Neural crest cell (in vitro differentiated cells): ENCODE measurements at regions not wholly inside any gene's neighbourhood (a gene's known extent, or its start where the extent isn't known, plus 50 kb on each side); places are given as distances from the start of the nearest gene placed in this dataset.

Source experiments
- DNase-seq: peaks from one replicate; pipeline ENCODE4 v3.0.0; 2021; ENCODE audit warnings: low read depth, mixed read lengths, low spot score
- H3K27ac Mint-ChIP-seq: one replicate; pipeline ENCODE4 v1.8.0; 2021; ENCODE audit warnings: mild to moderate bottlenecking, mixed read lengths; ENCODE audit not compliant: unreplicated experiment
- H3K27me3 Mint-ChIP-seq: 2 replicates; pipeline ENCODE4 v1.8.0; 2021; ENCODE audit warnings: low read depth, mild to moderate bottlenecking, mixed read lengths
- H3K36me3 Mint-ChIP-seq: 2 replicates; pipeline ENCODE4 v1.8.0; 2021; ENCODE audit warnings: low read depth, mild to moderate bottlenecking, mixed read lengths
- H3K4me1 Mint-ChIP-seq: 2 replicates; pipeline ENCODE4 v1.8.0; 2021; ENCODE audit warnings: mixed read lengths
- H3K4me3 Mint-ChIP-seq: one replicate; pipeline ENCODE4 v1.8.0; 2021; ENCODE audit warnings: mild to moderate bottlenecking, mixed read lengths
- H3K9me3 Mint-ChIP-seq: 2 replicates; pipeline ENCODE4 v1.8.0; 2021; ENCODE audit warnings: mixed read lengths
- CTCF ChIP-seq: fragments of 200-600 bp; sonication (generic); conservative IDR thresholded peaks from 2 replicates; pipeline ENCODE4 v1.5.0; 2021; ENCODE audit warnings: antibody characterized with exemption, mild to moderate bottlenecking

GRCh38 chr6:129923530-129924250, 62.6 kb upstream of the TMEM244 start:
- no peaks in the 10 kb centered on the region for H3K4me1 Mint-ChIP-seq
- no peaks in the 10 kb centered on the region for H3K27me3 Mint-ChIP-seq
- H3K36me3 Mint-ChIP-seq = no peaks in the 10 kb centered on the region
- no peak for TF ChIP-seq CTCF
- no peaks in the 10 kb centered on the region for H3K9me3 Mint-ChIP-seq
- no peak overlapping the region for H3K27ac Mint-ChIP-seq
- H3K4me3 Mint-ChIP-seq = no peak overlapping the region
- no peak for DNase-seq

GRCh38 chr6:129921169-129921817, 60.2 kb upstream of the TMEM244 start:
- no peak for TF ChIP-seq CTCF
- no peak for DNase-seq
- Mint-ChIP-seq H3K36me3 (no peaks in the 10 kb centered on the region), H3K27me3 (no peaks in the 10 kb centered on the region), H3K4me3 (no peak overlapping the region), H3K27ac (no peak overlapping the region), H3K4me1 (no peaks in the 10 kb centered on the region), H3K9me3 (no peaks in the 10 kb centered on the region)

GRCh38 chr6:129920103-129920798, 59.1 kb upstream of the TMEM244 start:
- Mint-ChIP-seq H3K4me1 (no peaks in the 10 kb centered on the region), H3K36me3 (no peaks in the 10 kb centered on the region), H3K27me3 (no peaks in the 10 kb centered on the region), H3K27ac (no peak overlapping the region), H3K9me3 (peaks cover 3% of the 10 kb centered on the region), H3K4me3 (no peak overlapping the region)
- no peak for DNase-seq
- no peak for TF ChIP-seq CTCF

- Mint-ChIP-seq H3K36me3 (no peaks in the 10 kb centered on the region), H3K9me3 (peaks cover 3% of the 10 kb centered on the region), H3K27me3 (no peaks in the 10 kb centered on the region), H3K4me3 (no peak overlapping the region), H3K4me1 (no peaks in the 10 kb centered on the region), H3K27ac (no peak overlapping the region)
- no peak for DNase-seq
- no peak for TF ChIP-seq CTCF
Measured at GRCh38 chr6:129911732-129912131, 50.6 kb upstream of the TMEM244 start.
